GM23338 (cell line): ENCODE measurements at regions not wholly inside any gene's neighbourhood (a gene's known extent, or its start where the extent isn't known, plus 50 kb on each side); places are given as distances from the start of the nearest gene placed in this dataset.

ENCODE experiments used
- ATAC-seq: fragments of 200-7000 bp; cut with Tn5 transposase; 3 replicates; pipeline ENCODE4 v1.9.1; 2020
- DNase-seq: peaks from one replicate; pipeline ENCODE4 v3.0.0-alpha.2; 2015; ENCODE audit warnings: low spot score
- H2AFZ ChIP-seq: fragments of 200-600 bp; sonication (generic); 2 replicates; pipeline ENCODE4 v1.8.0; 2016; ENCODE audit warnings: antibody characterized with exemption, mild to moderate bottlenecking, moderate library complexity
- H3F3A ChIP-seq: fragments of 200-600 bp; sonication (generic); replicated peaks from 2 replicates; pipeline ENCODE4 v1.8.0; 2017; ENCODE audit warnings: antibody characterized with exemption, mixed run types, low read depth
- H3K27ac ChIP-seq: fragments of 200-600 bp; sonication (generic); 2 replicates; pipeline ENCODE4 v1.6.1; 2016; ENCODE audit warnings: low read depth
- H3K27me3 ChIP-seq: fragments of 200-600 bp; sonication (generic); 2 replicates; pipeline ENCODE4 v1.8.0; 2016; ENCODE audit warnings: mild to moderate bottlenecking, mixed run types, moderate library complexity; ENCODE audit not compliant: insufficient read depth
- H3K36me3 ChIP-seq: fragments of 200-600 bp; sonication (generic); 2 replicates; pipeline ENCODE4 v1.8.0; 2016; ENCODE audit warnings: mild to moderate bottlenecking; ENCODE audit not compliant: insufficient read depth
- H3K4me1 ChIP-seq: fragments of 200-600 bp; sonication (generic); 2 replicates; pipeline ENCODE4 v1.8.0; 2016; ENCODE audit warnings: mild to moderate bottlenecking, moderate library complexity; ENCODE audit not compliant: insufficient read depth
- H3K4me2 ChIP-seq: fragments of 200-600 bp; sonication (generic); 2 replicates; pipeline ENCODE4 v1.7.1; 2017; ENCODE audit warnings: mixed run types
- H3K4me3 ChIP-seq: fragments of 200-600 bp; sonication (generic); 2 replicates; pipeline ENCODE4 v1.6.1; 2016; ENCODE audit warnings: mixed run types
- H3K79me2 ChIP-seq: fragments of 200-600 bp; sonication (generic); replicated peaks from 2 replicates; pipeline ENCODE4 v1.8.0; 2017; ENCODE audit warnings: mild to moderate bottlenecking; ENCODE audit not compliant: insufficient read depth
- H3K9me2 ChIP-seq: fragments of 200-600 bp; sonication (generic); 2 replicates; pipeline ENCODE4 v1.8.0; 2017; ENCODE audit not compliant: insufficient read depth
- H4K20me1 ChIP-seq: fragments of 200-600 bp; sonication (generic); replicated peaks from 2 replicates; pipeline ENCODE4 v1.8.0; 2017; ENCODE audit warnings: mild to moderate bottlenecking; ENCODE audit not compliant: insufficient read depth
- H3K27ac Mint-ChIP-seq: 2 replicates; pipeline ENCODE4 v1.8.0; 2020; ENCODE audit warnings: inconsistent platforms, mild to moderate bottlenecking, moderate library complexity, mixed read lengths
- H3K27me3 Mint-ChIP-seq: 3 replicates; pipeline ENCODE4 v1.8.0; 2022; ENCODE audit warnings: low read depth, mild to moderate bottlenecking, moderate library complexity, mixed read lengths, inconsistent platforms; ENCODE audit not compliant: insufficient read depth, poor library complexity
- H3K36me3 Mint-ChIP-seq: 3 replicates; pipeline ENCODE4 v1.8.0; 2021; ENCODE audit warnings: low read depth, mild to moderate bottlenecking, inconsistent platforms, moderate library complexity, mixed read lengths
- H3K4me1 Mint-ChIP-seq: 3 replicates; pipeline ENCODE4 v1.8.0; 2020; ENCODE audit warnings: mild to moderate bottlenecking, inconsistent platforms, mixed read lengths
- H3K4me3 Mint-ChIP-seq: 3 replicates; pipeline ENCODE4 v1.8.0; 2021; ENCODE audit warnings: moderate library complexity, mild to moderate bottlenecking, inconsistent platforms, mixed read lengths
- H3K9me3 Mint-ChIP-seq: 3 replicates; pipeline ENCODE4 v1.8.0; 2020; ENCODE audit warnings: moderate library complexity, mild to moderate bottlenecking, inconsistent platforms, mixed read lengths
- CREB1 ChIP-seq: fragments of 250-450 bp; sonication (Bioruptor Pico); IDR thresholded peaks from 2 replicates; pipeline ENCODE4 v1.5.0; 2020; ENCODE audit warnings: low read depth, mild to moderate bottlenecking, moderate library complexity
- JUNB ChIP-seq: IDR thresholded peaks from one replicate; pipeline ENCODE4 v1.6.1; 2016; ENCODE audit warnings: antibody characterized with exemption; ENCODE audit not compliant: unreplicated experiment
- REST ChIP-seq: IDR thresholded peaks from one replicate; pipeline ENCODE4 v1.6.1; 2018; ENCODE audit warnings: antibody characterized with exemption; ENCODE audit not compliant: unreplicated experiment
- STAT1 ChIP-seq: IDR thresholded peaks from one replicate; pipeline ENCODE4 v1.6.1; 2016; ENCODE audit warnings: antibody characterized with exemption; ENCODE audit not compliant: unreplicated experiment
- ZNF331 ChIP-seq: fragments of 250-450 bp; sonication (Bioruptor Pico); IDR thresholded peaks from 2 replicates; pipeline ENCODE4 v1.5.0; 2020; ENCODE audit warnings: low read depth, mild to moderate bottlenecking, moderate library complexity
- ZNF462 ChIP-seq: fragments of 250-450 bp; sonication (Bioruptor Pico); IDR thresholded peaks from 2 replicates; pipeline ENCODE4 v1.5.0; 2020; ENCODE audit warnings: mild to moderate bottlenecking, moderate library complexity

GRCh38 chr6:147973806-147974205, 368.8 kb upstream of the SASH1 start:
- Histone ChIP-seq H3K4me3 (no peak overlapping the region), H4K20me1 (no peaks in the 10 kb centered on the region), H3K9me2 (no peaks in the 10 kb centered on the region), H2AFZ (no peak overlapping the region), H3K79me2 (no peaks in the 10 kb centered on the region), H3F3A (no peaks in the 10 kb centered on the region), H3K4me1 (no peaks in the 10 kb centered on the region), H3K27me3 (no peaks in the 10 kb centered on the region), H3K36me3 (no peaks in the 10 kb centered on the region), H3K4me2 (no peak overlapping the region), H3K27ac (no peak overlapping the region)
- ATAC-seq (no peak), DNase-seq (no peak)
- Mint-ChIP-seq H3K27me3 (no peaks in the 10 kb centered on the region), H3K27ac (no peak overlapping the region), H3K9me3 (no peaks in the 10 kb centered on the region), H3K4me1 (no peaks in the 10 kb centered on the region), H3K36me3 (no peaks in the 10 kb centered on the region), H3K4me3 (no peak overlapping the region)
- TF ChIP-seq REST, result no peak
- no peak for TF ChIP-seq STAT1
- no peak for TF ChIP-seq JUNB
- no peak for TF ChIP-seq CREB1 (CRISPR knock-in tag)
- TF ChIP-seq ZNF462 (CRISPR knock-in tag), result no peak
- no peak for TF ChIP-seq ZNF331 (CRISPR knock-in tag)
